NCI-H345 (cell line): ENCODE measurements at regions not wholly inside any gene's neighbourhood (a gene's known extent, or its start where the extent isn't known, plus 50 kb on each side); places are given as distances from the start of the nearest gene placed in this dataset.

ENCODE experiments used
- DNase-seq: peaks from one replicate; lab custom pipeline; 2025; lab: John Stamatoyannopoulos, UW

DNA sequence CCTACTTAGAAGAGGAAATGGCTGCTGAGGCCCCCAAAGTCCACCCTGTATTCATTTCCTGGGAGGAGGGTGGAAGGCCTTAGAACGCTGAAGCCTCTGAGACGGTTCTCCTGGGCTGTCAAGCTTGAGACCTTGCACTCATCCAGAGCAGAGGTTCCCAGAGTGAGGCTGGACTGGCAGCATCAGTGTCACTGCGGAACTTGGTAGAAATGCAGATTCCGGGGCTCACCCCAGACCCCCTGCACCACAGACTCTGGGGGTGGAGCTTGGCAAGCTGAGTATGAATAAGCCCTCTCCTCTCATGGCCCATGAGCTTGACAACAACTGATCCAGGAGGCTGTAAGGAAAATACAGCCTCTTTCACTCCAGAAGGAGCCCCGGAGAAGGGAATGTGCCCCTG lies 218.3 kb downstream of the IRF8 start:
- DNase-seq, result no peak

DNA sequence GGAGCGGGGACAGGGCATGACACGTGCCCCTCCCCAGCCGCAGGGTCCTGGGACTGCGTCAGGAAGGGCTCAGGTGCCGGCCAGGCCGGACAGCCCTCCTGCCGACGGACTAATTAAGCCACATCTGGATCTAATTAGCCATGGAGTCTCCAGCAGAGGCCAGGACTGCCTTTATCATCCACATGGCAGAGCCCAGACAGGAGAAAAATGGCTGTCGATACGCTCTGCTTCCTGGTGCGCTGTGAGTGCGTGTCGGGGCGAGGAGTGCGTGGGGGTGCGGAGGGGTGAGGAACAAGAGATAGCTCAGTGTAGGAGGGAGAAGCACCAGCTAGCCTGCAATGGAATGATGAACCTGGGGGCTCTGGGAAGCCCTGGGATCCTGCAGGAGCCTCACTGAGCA lies 218.8 kb downstream of the IRF8 start:
- DNase-seq, result no peak

DNA sequence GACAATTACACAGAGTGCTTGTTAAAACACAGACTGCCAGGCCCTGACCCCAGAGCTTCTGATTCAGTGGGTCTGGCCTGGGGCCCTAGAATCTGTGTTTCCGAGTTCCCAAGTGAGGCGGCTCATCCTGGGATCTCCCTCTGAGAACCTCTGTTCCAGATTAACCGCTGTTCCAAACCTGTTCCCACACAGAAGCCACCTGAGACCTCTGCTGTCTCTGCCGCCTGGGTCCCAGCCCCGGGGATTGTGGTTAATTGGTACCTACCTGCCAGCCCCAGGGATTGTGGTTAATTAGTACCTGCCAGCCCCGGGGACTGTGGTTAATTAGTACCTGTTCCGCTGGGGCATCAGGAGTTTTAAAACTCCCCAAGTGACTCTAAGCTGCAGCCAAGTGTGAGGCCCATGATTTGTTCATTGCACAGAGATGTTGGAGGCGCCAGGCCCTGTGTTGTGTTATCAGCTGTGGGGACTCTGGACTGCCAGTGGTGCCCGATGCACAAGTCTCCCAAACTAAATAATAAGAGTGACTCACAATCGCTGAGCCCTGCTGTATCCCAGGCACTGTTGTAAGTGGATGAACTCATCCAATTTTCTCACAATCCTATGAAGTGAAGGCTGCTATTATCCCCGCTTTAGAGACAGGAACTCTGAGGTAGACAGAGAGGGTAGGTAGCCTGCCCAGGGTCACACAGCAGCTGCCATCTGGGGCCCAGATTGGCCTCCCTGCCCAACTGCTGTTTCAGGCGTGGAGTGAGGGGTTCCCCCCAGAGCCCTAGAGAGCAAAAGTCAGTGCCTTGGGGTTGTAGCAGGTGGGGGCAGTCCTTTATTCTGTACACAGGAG lies 219.7 kb downstream of the IRF8 start:
- DNase-seq, result no peak

DNA sequence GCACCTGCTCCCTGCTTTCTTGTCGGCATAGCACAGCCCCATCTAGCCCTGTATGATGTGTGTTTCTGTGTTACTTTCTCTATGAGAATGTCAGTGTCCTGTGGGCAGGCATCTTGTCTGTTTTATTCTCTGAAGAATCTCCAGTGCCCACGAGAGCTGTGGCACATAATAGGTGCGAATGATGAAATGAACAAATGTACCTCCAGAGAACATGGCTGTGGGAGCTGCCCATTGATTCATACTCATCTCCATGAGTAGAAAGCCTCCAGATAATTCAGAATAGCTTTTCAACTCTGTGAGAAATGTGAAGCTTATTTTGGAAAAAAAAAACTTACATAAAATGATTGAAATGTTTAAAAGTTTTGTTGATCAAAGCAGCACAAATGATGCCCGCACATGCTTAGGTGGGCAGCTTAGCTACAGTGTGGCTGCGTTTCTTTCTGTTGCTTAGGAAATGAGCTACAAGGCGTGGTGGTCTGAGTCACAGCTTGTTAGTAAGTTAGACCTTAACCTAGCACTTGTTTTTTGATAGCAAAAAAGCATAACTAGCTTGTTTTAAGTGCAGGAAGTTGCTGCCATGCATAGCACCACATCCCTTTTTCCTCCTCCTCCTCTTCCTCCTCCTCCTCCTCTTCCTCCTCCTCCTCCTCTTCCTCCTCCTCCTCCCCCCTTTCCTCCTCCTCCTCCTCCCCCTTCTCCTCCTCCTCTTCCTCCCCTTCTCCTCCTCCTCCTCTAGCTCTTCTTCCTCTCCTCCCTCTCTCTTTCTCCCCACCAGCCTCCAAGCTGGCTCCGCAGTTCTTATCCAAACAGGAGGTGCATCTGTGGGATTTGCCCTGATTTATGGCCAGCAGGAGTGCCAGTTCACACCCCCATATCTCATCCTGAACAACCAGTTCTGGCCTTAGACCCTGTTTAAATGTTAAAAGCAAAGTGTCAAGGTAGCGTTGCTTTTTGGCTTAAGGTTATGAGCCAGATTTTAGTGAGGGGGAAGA lies 221.5 kb downstream of the IRF8 start:
- DNase-seq, result no peak

DNA sequence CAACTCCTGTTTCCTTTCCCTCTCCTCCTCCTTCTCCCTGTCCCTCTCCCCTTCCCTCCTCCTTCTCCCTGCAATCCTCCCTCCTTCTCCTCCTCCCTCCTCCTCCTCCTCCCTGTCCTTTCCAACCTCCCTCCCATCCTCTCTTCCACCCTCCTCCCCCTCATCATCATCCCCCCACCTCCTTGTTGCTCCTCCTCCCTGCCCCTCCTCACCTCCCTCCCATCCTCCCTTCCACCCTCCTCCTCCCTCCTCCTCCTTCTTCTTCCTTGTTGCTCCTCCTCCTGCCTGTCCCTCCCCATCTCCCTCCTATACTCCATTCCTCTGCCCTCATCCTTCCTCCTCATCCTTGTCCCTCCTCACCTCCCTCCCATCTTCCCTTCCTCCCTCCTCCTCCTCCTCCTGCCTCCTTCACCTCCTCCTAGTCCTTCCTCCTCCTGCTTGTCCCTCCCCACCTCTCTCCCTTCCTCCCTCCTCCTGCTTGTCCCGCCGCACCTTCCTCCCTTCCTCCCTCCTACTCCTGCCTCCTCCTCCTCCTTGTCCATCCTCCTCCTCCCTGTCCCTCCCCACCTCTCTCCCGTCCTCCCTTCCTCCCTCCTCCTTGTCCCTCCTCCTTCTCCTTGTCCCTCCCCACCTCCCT lies 222.5 kb downstream of the IRF8 start:
- no peak for DNase-seq

DNA sequence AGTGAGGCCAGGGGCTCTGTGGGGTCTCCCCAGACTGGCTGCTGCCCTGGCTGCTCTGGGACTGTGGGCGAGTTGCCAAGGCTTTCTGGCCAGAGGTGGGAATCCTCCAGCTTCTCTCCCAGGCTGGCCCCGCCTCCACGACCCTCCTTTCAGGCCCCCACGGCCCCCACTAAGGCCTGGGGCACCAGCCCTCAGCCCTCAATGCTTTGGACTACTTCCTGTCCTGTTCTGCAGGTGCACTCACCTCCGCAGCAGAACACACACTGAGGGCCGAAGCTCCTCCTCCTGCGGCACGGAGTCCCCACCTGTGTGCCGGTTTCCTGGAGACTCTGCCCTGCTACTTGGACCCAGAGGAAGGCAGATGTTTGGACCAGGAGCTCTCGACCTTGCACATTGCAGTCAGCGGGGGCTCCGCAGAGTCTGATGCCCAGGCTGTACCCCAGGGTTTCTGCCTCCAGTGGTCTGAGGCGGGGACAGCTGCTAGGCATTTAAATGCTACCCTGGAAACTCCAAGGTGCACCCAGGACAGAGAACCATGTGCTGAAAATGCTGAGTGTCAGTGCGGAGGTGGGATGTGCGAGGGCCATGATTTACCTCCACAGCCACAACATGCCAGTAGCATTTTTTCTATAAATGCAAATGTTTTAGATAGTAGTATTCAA lies 223.8 kb downstream of the IRF8 start:
- no peak for DNase-seq

DNA sequence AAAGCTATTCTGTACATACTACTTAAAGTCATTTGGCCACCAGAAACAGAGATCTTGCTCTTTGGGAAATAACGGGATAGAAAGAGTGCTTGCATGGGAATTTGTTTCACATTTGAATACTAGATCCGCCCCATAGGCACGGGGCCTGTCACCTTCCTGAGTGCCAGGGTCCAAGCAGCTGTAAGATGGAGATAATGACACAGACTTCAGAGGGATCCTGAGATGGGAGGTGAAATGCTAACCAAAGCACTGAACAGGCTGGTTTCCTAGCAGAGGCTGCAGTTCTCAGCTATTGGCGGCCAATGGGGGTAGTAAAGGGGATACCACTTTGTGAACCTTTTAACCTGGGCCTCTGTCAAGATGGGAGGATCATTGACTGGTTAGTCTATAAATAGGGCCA lies 225.4 kb downstream of the IRF8 start:
- DNase-seq, result no peak

DNA sequence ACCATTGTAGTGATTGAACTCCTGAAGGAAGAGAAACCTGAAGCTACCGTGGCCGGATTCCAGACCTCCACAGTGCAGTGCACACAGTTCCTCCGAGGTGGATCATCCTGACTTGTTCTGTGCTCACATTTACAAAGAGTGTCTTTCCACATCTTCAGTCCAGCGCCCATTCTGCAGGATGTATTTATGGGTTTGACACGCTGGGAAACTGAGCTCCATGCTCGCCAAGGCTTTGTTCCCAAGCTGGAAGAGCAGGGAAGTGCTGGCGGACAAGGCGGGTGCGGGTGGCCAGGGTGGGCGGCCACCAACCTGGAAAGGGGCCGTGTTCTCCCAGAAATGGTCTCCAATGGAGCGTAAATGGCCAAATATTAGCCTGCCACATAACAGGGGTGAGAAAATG lies 227.9 kb downstream of the IRF8 start:
- DNase-seq, result no peak

DNA sequence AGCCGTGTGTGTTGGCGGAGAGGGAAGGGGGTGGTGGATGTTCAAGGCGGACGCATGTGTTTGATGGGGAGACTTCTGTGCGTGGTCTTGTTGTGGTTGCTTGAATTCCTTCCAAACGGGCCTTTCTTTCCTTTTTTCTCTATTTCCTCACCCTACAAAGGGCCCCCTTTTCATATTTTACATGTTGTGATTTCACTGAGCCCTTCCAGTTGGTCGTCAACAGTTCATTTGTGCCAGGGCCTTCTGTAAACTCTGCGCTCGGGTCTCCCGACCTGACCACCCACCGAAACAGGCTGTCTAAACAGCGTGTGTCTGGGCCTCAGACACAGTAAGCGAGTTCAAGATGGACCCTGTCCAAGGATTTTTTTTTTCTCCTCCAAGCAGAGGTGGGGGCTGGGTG lies 228.4 kb downstream of the IRF8 start:
- no peak for DNase-seq

DNA sequence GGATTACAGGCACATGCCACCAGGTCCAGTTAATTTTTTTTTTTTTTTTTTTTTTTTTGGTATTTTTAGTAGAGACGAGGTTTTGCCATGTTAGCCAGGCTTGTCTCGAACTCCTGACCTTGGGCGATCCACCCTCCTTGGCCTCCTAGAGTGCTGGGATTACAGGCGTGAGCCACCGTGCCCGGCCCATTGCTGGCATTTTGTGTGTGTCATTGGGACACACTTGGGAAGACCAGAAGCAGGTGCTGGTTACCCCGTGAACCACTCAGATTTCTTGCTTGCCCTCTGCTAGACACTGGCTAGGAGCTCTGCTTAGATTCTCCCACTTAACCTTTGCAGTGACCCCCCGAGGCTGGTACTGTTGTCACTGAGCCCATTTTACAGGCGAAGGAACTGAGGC lies 229.3 kb downstream of the IRF8 start:
- no peak for DNase-seq

DNA sequence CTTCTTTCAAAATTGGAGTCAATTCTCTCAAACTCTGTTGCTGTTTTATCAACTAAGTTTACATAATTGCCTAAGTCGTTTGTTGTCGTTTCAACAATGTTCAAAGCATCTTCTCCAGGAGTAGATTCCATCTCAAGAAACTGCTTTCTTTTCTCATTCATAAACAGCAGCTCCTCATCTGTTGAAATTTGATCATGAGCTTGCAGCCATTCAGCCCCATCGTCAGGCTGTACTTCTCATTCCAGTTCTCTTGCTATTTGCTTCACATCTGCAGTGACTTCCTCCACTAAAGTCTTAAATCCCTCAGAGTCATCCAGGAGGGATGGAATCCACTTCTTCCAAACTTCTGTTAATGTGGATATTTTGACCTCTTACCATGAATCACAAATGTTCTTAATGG lies 230.6 kb downstream of the IRF8 start:
- no peak for DNase-seq

DNA sequence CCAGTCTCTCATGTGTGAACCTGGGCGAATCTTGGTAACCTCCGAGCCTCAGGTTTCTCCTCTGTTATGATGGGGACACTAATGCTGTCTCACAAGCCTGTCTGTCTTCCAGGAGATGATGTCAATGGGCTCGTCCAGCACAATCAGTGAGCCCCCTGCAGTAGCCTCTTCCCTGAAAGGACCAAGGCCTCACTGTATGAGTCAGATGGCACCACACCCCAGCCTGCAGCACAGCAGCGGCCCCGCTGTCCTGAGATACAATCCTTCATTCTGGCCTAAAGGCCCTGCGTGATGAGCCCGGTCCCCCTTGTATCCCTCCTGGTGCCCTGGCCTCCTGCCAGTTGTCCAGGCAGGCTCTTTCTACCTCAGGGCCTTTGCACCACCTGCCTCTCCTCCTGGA lies 234.4 kb downstream of the IRF8 start:
- DNase-seq, result no peak

DNA sequence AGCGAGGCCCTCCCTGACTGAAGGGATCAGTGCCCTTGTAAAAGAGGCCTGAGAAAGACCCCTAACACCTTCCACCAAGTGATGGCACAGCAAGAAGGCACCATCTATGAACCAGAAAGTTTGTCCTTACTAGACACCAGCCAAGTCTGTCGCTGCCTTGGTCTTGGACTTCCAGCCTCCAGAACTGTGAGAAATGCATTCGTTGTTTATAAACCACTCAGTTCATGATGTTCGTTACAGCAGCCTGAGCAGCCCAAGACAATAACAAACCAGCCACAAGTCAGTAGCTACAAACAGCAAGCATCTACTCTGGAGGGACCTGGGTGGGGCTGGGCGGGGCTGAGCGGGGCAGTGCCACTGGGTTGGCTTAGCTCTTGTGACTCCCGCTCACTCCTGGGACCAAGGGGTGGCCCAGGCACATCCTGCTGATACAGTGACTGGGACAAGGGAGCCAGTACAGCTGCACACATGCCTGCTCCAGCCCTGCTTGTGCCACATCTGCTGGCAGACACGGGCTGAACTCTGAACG lies 234.9 kb downstream of the IRF8 start:
- no peak for DNase-seq

DNA sequence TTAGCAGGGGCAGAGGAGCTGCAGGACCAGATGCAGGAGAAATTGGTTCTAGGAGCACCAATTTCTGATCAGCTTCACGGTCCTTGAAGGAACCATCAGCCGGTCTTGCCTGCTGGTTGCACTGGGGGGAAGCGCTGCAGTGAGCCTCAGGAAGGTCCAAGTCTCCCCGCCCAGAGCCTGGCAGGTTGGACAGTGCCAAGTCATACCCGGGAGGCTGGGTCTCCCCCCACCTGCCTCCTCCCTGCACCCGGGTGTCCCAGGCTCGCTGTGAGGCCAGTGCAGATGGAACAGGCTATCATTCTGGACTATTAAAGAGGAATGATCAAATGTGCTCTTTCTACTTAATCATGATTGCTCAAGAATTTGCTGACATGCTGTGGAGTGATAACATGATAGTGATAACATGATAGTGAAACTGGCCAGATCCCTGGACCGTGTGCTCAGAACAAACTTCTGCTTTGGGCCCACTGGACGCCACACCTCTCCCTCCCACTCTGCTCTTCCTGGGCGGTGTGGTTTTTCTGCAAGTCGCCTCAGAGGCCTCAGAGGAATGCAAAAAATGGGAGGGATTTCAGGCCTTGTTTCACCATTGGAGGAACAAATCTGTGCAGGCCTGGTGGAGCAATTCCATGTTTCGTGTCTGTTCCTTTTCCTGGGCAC lies 236.0 kb downstream of the IRF8 start:
- no peak for DNase-seq

DNA sequence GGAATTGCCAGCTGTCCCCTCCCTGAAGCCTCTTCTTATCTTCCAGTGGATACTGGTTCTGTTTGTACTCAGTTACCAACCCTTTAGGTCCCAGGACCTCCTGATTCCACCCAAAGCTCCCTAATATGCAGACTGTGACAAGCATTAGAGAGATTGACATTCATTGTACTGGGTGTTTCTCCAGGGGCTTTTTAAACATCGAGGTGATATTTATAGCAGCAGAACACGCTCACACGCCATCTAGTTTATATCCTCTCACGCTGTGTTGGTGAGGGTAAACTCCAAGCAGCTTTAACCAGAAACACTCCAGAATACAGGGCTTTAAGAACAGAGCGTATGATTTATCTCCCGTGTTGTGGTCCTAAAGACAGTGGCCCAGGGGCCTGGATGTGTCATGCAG lies 238.4 kb downstream of the IRF8 start:
- no peak for DNase-seq

DNA sequence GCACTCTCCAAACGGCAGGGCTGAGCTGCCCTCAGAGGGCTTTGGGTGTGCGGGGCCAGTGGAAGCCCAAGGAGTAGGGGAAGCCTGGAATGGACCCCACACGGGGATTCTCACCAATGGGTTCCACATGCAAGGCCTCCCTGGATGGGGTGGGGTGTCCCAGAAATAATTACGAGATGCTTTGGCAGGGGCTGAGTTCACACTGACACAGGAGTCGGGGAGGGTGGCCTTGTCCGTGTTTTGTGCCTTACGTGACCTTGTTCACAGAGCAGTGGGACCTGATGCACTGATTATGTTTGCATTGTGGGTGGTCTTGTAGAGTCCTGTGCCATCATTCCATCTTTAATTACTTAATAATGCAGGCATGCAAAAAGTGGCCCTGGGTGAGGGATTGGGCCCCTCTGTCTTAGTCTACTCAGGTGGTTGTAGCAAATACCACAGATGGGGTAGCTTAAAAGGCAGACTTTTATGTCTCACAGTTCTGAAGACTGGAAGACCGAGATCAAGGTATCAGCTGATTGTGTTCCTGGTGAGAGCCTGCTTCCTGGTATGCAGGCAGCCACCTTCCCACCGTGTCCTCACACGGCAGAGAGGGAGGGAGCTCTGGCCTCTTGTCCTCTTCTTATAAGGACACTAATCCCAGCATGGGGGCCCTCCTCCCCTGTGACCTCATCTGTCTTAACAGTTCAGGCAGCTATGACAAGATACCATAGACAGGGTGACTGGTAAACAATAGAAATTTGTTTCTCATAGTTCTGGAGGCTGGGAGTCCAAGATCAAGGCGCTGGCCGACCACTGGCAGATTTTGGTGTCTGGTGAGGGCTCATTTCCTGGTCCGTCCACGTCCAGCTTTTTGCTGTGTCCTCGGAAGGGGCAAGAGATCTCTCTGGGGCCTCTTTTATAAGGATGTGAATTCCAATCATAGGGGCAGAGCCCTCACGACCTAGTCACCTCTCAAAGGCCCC lies 239.4 kb downstream of the IRF8 start:
- DNase-seq, result no peak

DNA sequence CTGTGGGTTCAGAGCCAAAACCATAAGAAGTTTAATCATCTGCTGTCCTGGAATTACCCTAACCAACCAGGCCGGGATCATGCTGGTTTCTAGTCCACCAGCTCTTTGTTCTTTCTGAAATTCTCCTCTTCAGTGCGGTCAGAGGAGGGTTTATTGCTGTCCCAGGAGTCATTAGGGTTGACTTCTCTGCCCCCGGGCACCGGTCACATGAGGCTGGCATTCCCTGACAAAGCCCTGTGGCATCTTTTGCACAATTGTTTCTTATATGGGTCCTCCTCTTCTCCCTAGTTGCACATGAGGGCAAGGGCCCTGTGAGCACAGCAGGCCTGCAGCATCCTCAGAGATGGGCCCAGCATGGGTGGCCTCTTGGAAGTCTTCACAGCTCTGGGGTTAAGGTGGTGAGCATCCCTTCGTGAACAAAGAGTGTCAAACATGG lies 243.9 kb downstream of the IRF8 start:
- DNase-seq, result no peak

DNA sequence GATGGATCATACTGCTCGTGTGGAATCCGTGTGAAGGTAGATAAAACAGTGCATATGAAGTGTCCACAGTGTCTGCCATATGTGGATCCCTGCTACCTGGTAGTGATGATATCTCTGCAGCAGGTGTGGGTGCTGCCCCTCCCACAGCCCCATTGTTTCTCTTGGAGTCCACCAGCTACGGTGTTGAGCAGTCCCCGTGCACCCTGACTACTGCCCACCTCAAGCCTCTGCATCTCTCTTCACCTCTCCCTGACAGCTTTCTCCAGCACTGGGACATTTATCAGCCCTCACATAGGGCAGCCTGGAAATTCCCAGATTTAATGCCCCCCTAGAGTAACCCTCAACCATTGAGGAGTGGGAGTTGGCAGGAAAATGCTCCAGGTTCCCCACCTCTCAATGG lies 244.7 kb downstream of the IRF8 start:
- DNase-seq, result no peak

DNA sequence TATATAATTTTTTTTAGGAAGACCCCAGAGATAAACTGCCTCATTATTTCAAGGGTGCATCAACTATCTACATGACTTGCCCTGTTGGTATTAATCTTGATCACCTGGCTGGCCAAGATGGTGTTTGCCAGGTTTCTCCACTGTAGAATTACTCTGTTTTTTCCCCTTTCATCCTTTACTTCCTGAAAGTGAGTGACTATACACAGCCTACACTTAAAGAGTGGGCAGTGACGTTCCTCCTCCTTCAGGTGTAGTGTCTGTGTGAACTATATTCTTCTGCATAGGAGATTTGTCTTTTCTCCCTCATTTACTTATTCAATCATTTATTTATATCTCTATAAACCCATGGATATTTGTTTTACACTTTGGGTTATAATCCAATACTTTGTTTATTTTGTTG lies 246.7 kb downstream of the IRF8 start:
- DNase-seq, result no peak

DNA sequence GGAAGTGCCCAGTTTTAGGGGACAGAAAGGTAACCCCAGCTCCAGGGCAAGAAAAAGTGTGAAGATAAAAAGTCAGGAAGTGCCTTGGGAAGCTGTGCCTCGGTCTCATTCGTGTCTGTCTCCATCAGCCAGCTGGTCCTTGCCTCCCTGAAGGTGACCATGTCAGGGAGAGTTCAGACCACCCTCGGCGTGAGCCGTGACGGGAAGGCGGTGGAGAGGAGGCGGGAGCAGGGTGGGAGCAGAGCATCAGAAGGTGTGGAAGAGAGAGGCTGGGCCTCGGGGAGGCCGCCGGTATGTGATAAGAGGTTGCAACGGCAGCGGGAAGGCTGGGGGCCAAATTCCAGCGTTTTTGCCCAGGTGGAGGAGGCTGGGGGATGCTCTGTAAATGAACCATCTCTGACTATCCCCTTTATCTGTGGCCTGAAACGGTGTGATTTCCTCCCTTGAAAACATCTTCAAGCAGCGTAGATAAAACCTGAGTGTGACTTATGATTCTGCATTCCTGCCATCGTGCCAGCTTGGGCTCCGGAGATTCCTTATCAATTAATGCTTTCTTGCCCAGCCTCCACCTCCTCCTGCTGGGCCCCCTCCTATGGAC lies 251.8 kb downstream of the IRF8 start:
- DNase-seq, result no peak
